ENCODE measurements at regions not wholly inside any gene's neighbourhood (a gene's known extent, or its start where the extent isn't known, plus 50 kb on each side); places are given as distances from the start of the nearest gene placed in this dataset.
"Not testable (repeated sequence)": the region's sequence is repeated elsewhere in the genome, so short reads cannot be mapped to it uniquely, and the experiment has no call there.

DNA sequence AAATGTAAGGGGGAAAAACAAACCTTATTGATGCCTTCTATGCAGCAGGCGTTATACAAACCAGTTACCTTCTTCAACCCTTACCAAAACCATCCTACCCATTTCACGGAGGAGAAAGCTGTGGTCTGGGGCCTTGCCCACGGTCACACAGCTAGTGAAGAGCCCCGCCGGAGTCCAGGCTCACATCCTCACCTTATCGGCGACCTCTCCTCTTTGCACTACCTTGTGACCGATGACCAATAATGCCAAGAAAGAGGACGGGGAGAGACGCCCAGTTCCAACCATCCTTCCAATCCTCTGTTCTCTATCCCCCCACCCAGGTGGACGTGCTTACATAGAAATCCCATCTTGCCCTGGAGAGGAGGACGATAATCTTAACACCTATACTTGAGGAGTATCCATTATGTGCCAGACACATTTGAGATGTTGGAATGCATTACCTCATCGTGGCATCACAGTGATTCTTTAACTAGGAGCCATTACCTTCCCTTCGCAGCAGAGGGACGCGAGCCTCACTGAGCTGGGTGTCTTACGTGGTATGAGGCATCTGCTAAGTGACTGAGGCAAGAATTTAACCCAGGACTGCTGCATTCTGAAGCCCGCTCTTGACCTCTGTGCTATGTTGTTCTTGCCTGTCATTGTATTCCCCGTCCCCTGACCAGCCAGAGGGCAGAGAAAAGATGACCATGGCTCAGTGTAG, 253.7 kb upstream of the B3GAT1 start:
- no peak for DNase-seq
- in situ Hi-C loops (cut with HindIII; ENCODE audit: low pct_ligation_motif_present, low pct_unique_long_range_greater_than_20kb, low sequenced_read_pairs), result no loop called here

DNA sequence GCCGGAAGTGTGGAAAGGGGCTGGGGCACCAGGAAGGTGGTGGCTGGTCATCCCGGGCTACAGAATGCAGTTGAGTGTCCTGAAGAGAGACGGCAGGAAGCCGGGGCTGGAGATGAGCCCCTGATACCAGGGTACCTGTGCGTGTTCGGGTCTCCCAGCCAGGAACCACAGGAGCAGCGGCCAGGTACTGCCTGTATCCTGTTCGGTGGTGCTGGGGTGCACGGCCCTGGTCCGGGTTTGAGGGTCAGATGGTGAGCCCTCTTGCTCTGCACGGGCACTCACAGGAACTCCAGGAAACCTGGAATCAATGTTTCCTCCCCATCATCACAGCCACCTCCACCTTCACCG, 253.1 kb upstream of the B3GAT1 start:
- DNase-seq, result no peak
- in situ Hi-C loops (cut with HindIII; ENCODE audit: low pct_ligation_motif_present, low pct_unique_long_range_greater_than_20kb, low sequenced_read_pairs), result no loop called here

DNA sequence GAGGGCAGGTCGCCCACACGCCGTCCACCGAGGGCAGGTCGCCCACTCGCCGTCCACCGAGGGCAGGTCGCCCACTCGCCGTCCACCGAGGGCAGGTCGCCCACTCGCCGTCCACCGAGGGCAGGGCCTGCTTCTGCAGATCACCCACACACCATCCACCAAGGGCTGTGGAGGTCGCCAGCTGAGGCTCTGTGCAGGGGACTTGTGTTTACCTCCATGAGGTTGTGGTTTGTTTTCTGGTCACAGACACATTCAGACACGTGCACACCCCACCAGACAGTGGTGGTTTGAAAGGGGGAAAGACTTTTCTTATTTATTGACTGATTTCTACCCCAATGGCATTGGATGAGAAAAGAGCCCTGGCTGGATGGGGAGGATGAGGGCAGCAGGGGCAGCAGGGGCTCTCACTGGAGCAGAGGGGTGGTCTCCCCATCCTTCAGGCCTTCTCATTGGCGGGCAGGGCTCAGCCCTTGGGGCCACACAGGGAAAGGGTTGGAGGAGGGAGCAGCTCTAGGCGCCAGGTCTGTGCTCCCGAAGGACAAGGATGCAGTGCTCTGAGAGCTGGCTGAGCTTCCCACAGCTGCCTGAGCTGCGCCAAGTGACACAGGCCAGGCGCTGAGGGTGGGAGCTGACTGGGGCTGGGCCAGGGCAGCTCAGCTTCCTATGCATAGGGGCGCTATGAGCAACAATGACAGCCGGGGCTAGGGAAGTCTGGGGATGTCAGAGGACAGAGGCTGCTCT, 252.6 kb upstream of the B3GAT1 start:
- DNase-seq, result no peak
- in situ Hi-C loops (cut with HindIII; ENCODE audit: low pct_ligation_motif_present, low pct_unique_long_range_greater_than_20kb, low sequenced_read_pairs), result no loop called here

DNA sequence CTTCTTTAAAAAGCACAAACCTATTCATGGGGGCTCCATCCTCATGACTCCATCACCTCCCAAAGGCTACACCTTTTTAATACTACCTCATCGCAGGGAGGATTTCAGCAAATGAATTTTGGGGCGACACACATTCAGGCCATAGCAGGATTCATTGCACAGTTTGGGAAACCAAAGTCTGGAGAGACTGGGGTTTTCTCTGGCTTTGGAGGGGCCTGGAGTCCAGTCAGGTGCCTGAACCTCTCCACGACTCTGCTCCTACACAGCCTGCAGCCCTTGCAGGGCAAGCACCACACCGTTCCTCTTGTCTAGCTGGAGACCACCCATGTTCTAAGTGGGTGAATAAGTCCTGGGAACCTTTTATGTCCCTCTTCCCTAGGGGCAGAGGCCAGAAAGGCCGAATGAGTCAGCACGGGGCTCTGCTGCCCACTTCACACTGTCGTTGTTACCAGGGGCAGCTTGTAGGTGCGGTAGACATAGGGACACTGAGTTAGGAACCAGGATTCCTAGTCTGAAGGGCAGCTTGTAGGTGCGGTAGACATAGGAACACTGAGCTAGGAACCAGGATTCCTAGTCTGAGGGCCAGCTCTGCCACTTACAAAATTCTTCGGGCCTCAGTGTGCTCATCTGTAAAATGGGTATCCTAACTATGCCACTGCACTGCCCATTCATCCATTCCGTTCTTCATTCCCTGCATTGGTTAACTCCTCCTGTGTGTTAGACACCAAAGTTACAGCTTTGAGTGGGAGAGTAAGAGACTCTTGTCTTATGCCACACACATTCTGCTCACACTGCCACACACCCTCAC, 251.7 kb upstream of the B3GAT1 start:
- in situ Hi-C loops (cut with HindIII; ENCODE audit: low pct_ligation_motif_present, low pct_unique_long_range_greater_than_20kb, low sequenced_read_pairs), result no loop called here
- no peak for DNase-seq

DNA sequence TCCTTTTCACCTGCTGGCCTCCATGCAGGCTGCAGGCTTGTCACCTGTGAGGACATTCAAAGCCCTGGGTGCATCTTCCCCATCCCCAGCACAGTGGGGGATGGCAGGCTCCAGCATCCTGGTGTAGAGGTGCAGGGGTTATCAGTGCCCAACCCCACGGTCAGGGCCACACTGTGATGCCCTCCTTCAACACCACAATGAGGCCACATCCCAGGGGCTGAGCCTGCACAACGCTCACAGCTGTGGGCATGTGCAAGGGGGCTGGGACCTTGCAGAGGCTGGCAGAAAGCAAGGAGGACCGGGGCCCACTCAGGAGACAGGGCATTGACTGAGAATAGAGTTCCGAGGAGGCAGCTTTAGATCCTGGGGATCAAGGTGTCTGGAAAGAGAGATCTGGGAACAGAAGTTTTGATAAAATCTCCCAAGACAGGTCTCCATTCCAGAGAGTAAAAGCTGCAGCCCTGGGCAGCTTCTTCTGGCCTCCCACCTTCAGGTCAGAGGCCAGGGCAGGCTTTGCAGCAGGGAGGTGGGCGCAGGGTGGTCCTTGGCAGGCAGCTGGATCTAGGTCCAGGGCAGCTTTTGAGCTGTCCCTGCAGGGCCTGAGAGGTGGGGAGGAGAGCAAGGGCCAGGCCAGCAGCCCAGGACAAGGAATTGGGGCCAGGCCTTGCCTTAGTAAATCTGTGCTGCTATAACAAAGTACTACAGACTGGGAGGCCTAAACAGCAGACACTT, 250.8 kb upstream of the B3GAT1 start:
- DNase-seq, result no peak
- in situ Hi-C loops (cut with HindIII; ENCODE audit: low pct_ligation_motif_present, low pct_unique_long_range_greater_than_20kb, low sequenced_read_pairs), result no loop called here

DNA sequence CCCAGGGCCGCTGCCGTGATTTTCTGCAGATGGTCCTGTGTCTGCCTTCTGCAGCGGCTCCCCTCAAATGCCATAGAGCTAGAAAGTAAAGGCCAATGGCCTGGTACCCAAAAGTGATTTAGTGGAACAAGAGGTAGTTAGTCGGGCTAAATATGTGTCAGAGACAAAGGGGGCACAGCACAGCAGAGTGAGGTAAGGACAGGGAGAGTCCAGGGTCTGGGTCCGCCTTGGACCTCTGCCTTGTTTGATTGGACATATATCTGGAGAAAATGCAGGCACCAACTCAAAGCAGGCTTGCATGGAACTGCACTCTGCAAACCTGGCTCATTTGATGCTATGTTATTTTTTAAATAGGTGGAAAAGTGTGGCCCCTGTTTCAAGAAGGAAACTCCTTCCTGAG, 249.6 kb upstream of the B3GAT1 start:
- DNase-seq, result no peak
- in situ Hi-C loops (cut with HindIII; ENCODE audit: low pct_ligation_motif_present, low pct_unique_long_range_greater_than_20kb, low sequenced_read_pairs), result no loop called here

DNA sequence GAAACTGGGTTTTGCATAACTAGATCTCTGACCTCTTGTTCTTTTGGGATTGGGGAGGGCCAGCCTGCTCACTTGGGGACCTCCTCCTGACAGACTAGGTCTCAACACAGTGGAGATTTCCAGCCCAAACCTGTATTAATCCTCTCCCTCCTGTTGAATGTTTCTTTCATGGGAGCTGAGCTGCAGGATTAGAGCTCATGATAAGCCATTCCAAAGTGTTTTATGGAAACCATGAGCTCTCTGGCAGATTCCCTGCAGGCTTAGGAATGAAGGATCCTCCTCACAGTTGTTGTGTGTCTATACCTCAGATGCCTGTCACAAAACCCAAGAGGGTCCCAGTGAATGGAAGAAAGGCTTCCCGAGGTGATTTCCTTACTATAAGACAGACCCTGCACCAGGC, 248.4 kb upstream of the B3GAT1 start:
- no peak for DNase-seq
- in situ Hi-C loops (cut with HindIII; ENCODE audit: low pct_ligation_motif_present, low pct_unique_long_range_greater_than_20kb, low sequenced_read_pairs), result no loop called here

DNA sequence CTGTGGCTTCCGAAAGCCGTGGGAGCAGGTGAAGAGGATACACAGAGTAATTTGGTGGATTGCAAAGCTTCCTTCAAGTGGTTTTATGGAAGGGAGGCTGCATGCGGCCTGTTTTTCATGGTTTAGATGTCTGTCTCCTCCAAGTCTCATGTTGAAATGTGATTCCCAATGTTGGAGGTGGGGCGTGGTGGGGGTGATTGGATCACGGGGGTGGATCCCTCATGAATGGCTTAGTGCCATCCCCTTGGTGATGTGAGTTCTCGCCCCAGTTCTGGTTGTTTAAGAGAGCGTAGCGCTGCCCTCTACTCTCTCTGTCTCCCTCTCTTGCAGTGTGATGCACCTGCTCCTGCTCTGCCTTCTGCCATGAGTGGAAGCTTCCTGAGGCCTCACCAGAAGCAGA, 247.8 kb upstream of the B3GAT1 start:
- in situ Hi-C loops (cut with HindIII; ENCODE audit: low pct_ligation_motif_present, low pct_unique_long_range_greater_than_20kb, low sequenced_read_pairs), result no loop called here
- DNase-seq, result no peak

DNA sequence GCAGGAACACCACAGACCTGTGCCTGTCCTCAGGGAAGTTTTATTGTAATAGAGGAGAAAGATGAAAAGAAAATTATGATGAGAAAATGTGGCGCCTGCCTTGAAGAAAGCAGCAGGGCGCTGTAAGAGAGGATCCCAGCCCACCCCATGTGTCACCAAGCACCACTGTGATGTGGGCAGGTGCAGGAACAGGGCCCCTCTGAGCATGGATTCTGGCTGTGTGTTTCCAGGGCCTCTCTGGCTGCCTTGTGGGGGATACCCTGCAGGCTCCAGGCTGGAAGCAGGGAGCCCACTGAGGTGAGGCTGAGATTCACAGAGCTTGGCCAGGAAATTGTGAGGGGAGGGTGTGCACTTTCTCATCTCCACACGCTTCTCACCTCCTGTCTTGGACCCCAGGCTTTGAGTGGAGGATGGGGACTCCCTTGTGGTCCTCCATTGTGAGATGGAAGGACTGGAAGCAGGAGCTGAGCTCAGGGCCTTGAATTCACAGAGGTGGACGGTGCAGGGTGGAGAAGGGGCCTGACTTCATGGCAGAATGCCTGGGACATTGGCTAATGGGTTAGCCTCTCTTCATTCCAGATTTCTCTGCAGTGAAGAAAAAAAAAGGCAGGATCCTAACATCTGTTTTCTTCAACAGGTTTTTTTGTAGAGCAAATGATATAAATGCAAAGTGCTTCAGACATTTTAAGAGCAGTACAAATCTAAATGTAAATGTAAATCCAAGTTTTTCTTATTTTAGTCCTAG, 246.6 kb upstream of the B3GAT1 start:
- in situ Hi-C loops (cut with HindIII; ENCODE audit: low pct_ligation_motif_present, low pct_unique_long_range_greater_than_20kb, low sequenced_read_pairs), result no loop called here
- no peak for DNase-seq

DNA sequence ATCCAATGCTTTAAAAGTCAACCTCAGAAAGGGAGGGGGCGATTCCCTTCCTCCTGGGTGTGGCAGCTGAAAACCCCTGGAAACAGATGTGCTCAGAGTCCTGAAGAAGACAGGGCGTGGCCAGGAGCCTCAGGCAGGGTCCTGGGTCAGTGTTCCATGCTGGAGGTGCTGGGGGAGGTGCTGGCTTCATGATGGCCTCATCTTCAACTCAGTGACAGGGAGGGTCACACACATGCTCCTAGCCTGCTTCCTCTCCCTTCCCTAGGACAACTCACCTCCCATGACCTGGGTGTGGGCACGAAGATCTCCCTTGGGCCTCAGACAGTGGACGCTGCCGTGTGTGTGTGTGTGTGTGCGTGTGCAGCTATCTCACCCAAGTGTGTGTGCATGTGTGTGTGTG, 245.6 kb upstream of the B3GAT1 start:
- no peak for DNase-seq
- in situ Hi-C loops (cut with HindIII; ENCODE audit: low pct_ligation_motif_present, low pct_unique_long_range_greater_than_20kb, low sequenced_read_pairs), result no loop called here

DNA sequence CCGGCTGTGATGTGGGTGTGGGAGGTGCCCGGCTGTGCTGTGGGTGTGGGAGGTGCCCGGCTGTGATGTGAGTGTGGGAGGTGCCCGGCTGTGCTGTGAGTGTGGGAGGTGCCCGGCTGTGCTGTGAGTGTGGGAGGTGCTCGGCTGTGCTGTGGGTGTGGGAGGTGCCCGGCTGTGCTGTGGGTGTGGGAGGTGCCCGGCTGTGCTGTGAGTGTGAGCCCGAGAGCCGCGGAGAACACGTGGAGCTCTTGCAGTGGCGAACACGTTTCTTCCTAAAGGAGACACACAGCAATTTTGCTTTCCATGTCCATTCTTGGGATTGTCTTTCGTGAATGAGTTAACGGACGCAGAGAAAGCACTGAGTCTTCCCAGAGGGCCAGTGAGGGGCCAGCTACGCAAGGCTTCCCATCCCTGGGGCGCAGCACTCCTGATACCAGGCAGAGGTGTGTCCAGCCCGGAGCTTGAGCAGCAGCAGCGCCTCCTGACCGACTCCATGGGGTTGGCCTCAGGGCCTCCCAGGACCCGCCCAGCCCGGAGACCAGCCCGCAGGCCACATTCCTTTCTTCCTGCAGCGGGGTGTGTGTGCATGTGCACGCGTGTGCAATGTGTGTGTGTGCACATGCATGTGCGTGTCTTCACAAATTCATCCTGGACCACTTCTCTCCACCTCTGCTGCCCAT, 245.0 kb upstream of the B3GAT1 start:
- no peak for DNase-seq
- in situ Hi-C loops (cut with HindIII; ENCODE audit: low pct_ligation_motif_present, low pct_unique_long_range_greater_than_20kb, low sequenced_read_pairs), result no loop called here

DNA sequence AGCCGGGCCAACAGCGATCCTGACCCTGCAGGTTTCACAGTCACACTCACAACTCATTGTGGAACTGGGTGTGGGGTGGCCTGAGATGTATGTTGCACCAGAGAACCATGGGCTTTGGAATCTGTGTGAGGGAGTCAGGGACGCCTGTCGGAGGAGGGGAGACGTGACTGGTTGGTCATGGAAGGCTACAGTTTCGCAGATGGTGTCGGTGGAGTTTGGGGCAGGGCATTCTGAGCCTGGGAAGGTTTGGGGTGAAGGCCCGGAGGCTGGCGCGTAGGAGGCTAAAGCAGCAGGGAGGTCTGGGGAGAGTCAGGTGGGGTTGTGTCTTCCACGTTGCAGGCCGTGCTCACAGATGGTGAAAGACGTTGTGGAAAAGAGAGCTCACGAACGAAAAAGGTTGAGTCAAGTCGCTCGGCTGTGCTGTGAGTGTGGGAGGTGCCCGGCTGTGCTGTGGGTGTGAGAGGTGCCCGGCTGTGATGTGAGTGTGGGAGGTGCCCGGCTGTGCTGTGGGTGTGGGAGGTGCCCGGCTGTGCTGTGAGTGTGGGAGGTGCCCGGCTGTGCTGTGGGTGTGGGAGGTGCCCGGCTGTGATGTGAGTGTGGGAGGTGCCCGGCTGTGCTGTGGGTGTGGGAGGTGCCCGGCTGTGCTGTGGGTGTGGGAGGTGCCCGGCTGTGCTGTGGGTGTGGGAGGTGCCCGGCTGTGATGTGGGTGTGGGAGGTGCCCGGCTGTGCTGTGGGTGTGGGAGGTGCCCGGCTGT, 244.2 kb upstream of the B3GAT1 start:
- DNase-seq; in situ Hi-C loops (cut with HindIII; ENCODE audit: low pct_ligation_motif_present, low pct_unique_long_range_greater_than_20kb, low sequenced_read_pairs): not testable (repeated sequence)

DNA sequence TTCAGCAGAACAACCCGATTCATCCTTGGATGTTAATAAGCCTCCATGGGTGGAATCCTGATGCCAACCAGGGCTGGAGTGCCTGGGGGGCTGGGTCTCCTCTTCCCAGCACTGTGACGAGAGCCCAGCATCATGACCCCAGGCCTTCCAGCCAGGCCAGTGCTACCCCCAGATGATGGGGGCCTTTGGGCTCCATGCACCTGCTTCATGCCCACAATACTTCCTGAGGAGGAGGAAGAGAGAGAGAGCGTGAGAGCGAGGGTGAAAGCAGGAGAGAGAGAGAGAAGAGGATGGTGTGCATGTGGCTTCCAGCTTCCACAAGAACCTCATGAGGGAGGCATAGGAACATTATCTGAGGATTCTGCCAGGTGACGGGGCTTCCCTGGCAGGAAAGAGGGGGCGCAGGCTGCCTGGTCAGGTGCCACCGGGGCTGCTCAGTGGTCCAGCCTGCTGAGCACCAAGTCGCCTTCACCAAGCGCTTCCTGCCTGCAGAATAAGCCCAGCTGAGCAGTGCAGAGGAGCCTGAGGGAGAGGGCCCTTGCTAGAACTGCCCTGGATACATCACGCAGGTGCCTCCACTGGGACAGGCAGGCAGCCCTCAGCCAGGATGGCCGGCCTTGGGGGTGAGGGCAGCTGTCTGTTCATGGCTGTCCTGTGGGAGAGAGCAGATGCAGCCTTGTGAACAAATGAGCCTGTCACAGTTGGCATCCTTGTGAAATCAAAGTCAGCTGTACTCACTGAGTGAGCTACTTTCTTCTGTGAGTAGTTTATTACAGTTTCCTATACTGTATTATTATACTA, 243.3 kb upstream of the B3GAT1 start:
- in situ Hi-C loops (cut with HindIII; ENCODE audit: low pct_ligation_motif_present, low pct_unique_long_range_greater_than_20kb, low sequenced_read_pairs), result no loop called here
- DNase-seq, result no peak

DNA sequence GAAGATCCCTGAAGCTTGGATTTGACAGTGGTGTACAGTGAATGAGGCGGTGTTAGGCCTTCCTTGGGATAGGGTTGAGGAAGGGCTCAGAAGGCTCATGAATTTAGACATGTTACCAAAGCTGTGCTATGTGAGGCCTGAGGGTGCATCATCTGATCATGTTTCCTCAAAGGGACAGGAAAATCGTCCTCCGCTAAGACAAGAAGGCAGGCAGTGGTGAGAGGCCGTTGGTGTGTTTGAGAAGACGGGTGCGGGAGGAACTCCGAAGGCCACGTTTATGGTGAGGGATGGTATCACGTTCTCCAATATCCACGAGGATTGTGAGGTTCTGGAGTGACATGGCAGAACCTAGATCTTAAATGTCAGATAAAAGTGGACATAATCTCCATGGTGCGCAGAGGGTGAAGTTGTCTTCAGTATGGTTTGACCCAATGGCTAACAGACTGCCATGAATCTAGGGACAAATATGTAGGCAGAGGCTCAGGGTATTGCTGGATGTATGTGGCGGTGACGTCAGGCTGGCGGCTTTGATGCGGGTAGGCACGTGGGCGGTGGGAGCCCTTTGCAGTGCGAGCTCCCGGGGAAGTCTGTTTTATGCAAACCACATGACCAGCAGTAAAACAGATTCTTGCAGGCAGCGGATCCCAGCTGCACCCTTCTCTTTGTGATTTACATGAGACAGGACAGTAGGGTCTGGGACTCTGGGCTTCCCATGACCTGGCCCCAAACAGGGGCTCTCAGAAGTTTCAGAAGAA, 242.3 kb upstream of the B3GAT1 start:
- in situ Hi-C loops (cut with HindIII; ENCODE audit: low pct_ligation_motif_present, low pct_unique_long_range_greater_than_20kb, low sequenced_read_pairs), result no loop called here
- DNase-seq, result no peak

DNA sequence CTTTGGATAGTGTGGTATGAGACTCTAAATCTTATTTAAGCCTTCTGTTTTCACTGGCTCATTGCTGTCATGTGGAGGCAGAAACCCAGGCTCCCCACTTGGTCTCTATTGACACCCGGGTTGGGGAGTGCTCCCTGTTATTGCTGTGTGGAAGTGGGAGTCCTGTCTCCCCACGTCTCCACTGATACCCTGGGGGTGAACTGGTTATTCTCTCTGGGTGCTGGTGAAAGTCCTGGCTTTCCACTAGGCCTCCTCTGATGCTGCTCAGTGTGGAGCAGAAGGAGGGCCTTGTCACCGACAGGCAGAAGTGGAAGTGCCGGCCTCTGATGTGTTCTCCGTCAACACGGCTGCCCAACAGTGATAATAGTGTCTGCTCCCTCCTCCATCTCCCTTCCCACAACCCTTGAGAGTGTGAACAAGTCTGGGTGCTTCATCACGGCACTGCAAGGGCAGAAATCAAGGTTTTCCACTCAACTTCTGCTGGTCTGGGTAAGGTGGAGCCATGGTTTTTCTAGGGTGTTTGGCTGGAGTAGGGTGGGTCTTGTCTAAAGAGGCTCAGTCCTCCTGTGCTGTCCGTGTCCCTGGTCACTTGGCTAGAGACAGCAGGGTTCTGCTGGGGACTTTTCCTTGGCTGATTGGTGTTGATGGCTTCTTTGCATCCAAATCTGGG, 240.7 kb upstream of the B3GAT1 start:
- DNase-seq, result no peak
- in situ Hi-C loops (cut with HindIII; ENCODE audit: low pct_ligation_motif_present, low pct_unique_long_range_greater_than_20kb, low sequenced_read_pairs), result no loop called here
